ENCODE measurements at regions not wholly inside any gene's neighbourhood (a gene's known extent, or its start where the extent isn't known, plus 50 kb on each side); places are given as distances from the start of the nearest gene placed in this dataset.
A peak's percentile ranks its signal among the peaks of the same experiment; 100 is the strongest.

GRCh38 chr6:93727447-93727846 lies 308.1 kb upstream of the EPHA7 start:
- Histone ChIP-seq H3K4me1 (no peaks in the 10 kb centered on the region), H3K4me3 (no peak overlapping the region), H3K27ac (replicated peaks) (no peak overlapping the region), H3K27me3 (ENCODE audit: low read depth) (no peaks in the 10 kb centered on the region), H3K9me3 (replicated peaks) (no peaks in the 10 kb centered on the region), H3K36me3 (no peaks in the 10 kb centered on the region)
- no peak for TF ChIP-seq CTCF (IDR thresholded peaks at IDR 0.05; ENCODE audit: borderline replicate concordance)
- DNase-seq = no peak
- intact Hi-C loops (cut with micrococcal nuclease) = no loop called here

GRCh38 chr6:93721386-93722048 lies 302.2 kb upstream of the EPHA7 start:
- no peaks in the 10 kb centered on the region for H3K4me1 ChIP-seq
- no peak overlapping the region for H3K4me3 ChIP-seq
- no peaks in the 10 kb centered on the region for H3K36me3 ChIP-seq
- no peak overlapping the region for H3K27ac ChIP-seq (replicated peaks)
- intact Hi-C loops (cut with micrococcal nuclease) = no loop called here
- peak; percentile 50 for TF ChIP-seq CTCF (IDR thresholded peaks at IDR 0.05; ENCODE audit: borderline replicate concordance)
- DNase-seq = no peak
- no peaks in the 10 kb centered on the region for H3K27me3 ChIP-seq (ENCODE audit: low read depth)
- H3K9me3 ChIP-seq (replicated peaks) = no peaks in the 10 kb centered on the region

GRCh38 chr6:93713974-93714373 lies 294.6 kb upstream of the EPHA7 start:
- intact Hi-C loops (cut with micrococcal nuclease) = no loop called here
- Histone ChIP-seq H3K27ac (replicated peaks) (no peak overlapping the region), H3K4me1 (no peaks in the 10 kb centered on the region), H3K36me3 (no peaks in the 10 kb centered on the region), H3K9me3 (replicated peaks) (peaks cover 69% of the 10 kb centered on the region), H3K4me3 (no peak overlapping the region), H3K27me3 (ENCODE audit: low read depth) (no peaks in the 10 kb centered on the region)
- no peak for TF ChIP-seq CTCF (IDR thresholded peaks at IDR 0.05; ENCODE audit: borderline replicate concordance)
- DNase-seq = no peak

- TF ChIP-seq CTCF (IDR thresholded peaks at IDR 0.05; ENCODE audit: borderline replicate concordance) = no peak
- H3K9me3 ChIP-seq (replicated peaks) = peaks cover 32% of the 10 kb centered on the region
- no peaks in the 10 kb centered on the region for H3K27me3 ChIP-seq (ENCODE audit: low read depth)
- H3K4me3 ChIP-seq = no peak overlapping the region
- no peaks in the 10 kb centered on the region for H3K4me1 ChIP-seq
- intact Hi-C loops (cut with micrococcal nuclease) = no loop called here
- no peaks in the 10 kb centered on the region for H3K36me3 ChIP-seq
- DNase-seq = no peak
- H3K27ac ChIP-seq (replicated peaks) = no peak overlapping the region
Observed at GRCh38 chr6:93703431-93703830, 284.1 kb upstream of the EPHA7 start.

- intact Hi-C loops (cut with micrococcal nuclease) = no loop called here
- no peak for DNase-seq
- Histone ChIP-seq H3K4me1 (no peaks in the 10 kb centered on the region), H3K36me3 (no peaks in the 10 kb centered on the region), H3K9me3 (replicated peaks) (peaks cover 13% of the 10 kb centered on the region), H3K27me3 (ENCODE audit: low read depth) (no peaks in the 10 kb centered on the region), H3K27ac (replicated peaks) (no peak overlapping the region), H3K4me3 (no peak overlapping the region)
- TF ChIP-seq CTCF (IDR thresholded peaks at IDR 0.05; ENCODE audit: borderline replicate concordance) = no peak
Observed at GRCh38 chr6:93701526-93701925, 282.2 kb upstream of the EPHA7 start.

Data from left ventricle myocardium inferior (tissue), 1 donor.